Endothelial cell of umbilical vein (primary cell): ENCODE measurements at regions not wholly inside any gene's neighbourhood (a gene's known extent, or its start where the extent isn't known, plus 50 kb on each side); places are given as distances from the start of the nearest gene placed in this dataset.

ENCODE experiments used
- BruUV-seq: library from RNA; stranded (reverse); fragments of 400-500 nt; replicated peaks from 2 replicates; lab custom pipeline; 2021; lab: Mats Ljungman, UMichigan
- CTCF ChIA-PET: fragments of 300-600, 350-600 bp; sonication (Branson Sonifier 250); formaldehyde crosslinking; loops from one replicate; lab custom pipeline; 2021; ENCODE audit warnings: antibody characterized with exemption, inconsistent platforms; lab: Charles Lee
- POLR2A ChIA-PET: fragments of 300-600, 350-600 bp; sonication (Branson Sonifier 250); formaldehyde crosslinking; loops from one replicate; lab custom pipeline; 2021; ENCODE audit warnings: antibody characterized with exemption, inconsistent platforms; lab: Charles Lee
- DNase-seq: peaks from one replicate; pipeline ENCODE4 v3.0.0-alpha.2; 2011; ENCODE audit warnings: low read depth, low spot score
- FAIRE-seq: peaks from 2 replicates; lab custom pipeline; 2011; peaks lifted over from hg19 to GRCh38; lab: Jason Lieb, UNC
- H2AFZ ChIP-seq: 2 replicates; pipeline ENCODE4 v1.6.0; 2012; ENCODE audit warnings: low read depth, low read length, control low read depth, inconsistent platforms
- H3K27ac ChIP-seq: 2 replicates; pipeline ENCODE4 v1.5.1; 2011; ENCODE audit warnings: low read depth, mild to moderate bottlenecking, control low read depth, low read length, moderate library complexity; ENCODE audit not compliant: insufficient read depth
- H3K27me3 ChIP-seq, 2 experiments: 2 replicates each; pipeline versions ENCODE4 v1.6.0 to v1.6.1; 2011; ENCODE audit warnings: low read length in 2 of 2, mixed read lengths in 1 of 2; ENCODE audit not compliant: control insufficient read depth in 2 of 2, insufficient read depth in 2 of 2
- H3K36me3 ChIP-seq, 2 experiments: 2 replicates in 1 of 2; 3 replicates in 1 of 2; pipeline ENCODE4 v1.5.1; 2011; ENCODE audit warnings: low read length in 2 of 2, mild to moderate bottlenecking in 1 of 2, moderate library complexity in 1 of 2; ENCODE audit not compliant: control insufficient read depth in 2 of 2, insufficient read depth in 2 of 2; ENCODE audit errors: extremely low read depth in 1 of 2
- H3K4me1 ChIP-seq: 3 replicates; pipeline ENCODE4 v1.5.1; 2011; ENCODE audit warnings: mild to moderate bottlenecking, low read length; ENCODE audit not compliant: control insufficient read depth, insufficient read depth; ENCODE audit errors: extremely low read depth
- H3K4me2 ChIP-seq: 2 replicates; pipeline ENCODE4 v1.6.1; 2011; ENCODE audit warnings: low read length, control low read depth, mixed read lengths; ENCODE audit not compliant: insufficient read depth
- H3K4me3 ChIP-seq, 3 experiments: fragments of 200-600 bp in 1 of 3; sonication (generic), shearing (Covaris generic) in 1 of 3; replicated peaks in 1 of 3; 2 replicates each; pipeline ENCODE4 v1.5.1; 2011 to 2016; ENCODE audit warnings: control low read depth in 3 of 3, low read length in 3 of 3, mild to moderate bottlenecking in 2 of 3, inconsistent platforms in 1 of 3, low read depth in 1 of 3, moderate library complexity in 1 of 3; ENCODE audit not compliant: insufficient read depth in 1 of 3
- H3K79me2 ChIP-seq: 2 replicates; pipeline ENCODE4 v1.6.0; 2012; ENCODE audit warnings: low read length, inconsistent platforms; ENCODE audit not compliant: control insufficient read depth, insufficient read depth
- H3K9ac ChIP-seq: replicated peaks from 2 replicates; pipeline ENCODE3; 2011; ENCODE audit warnings: low read length, control low read depth; ENCODE audit not compliant: insufficient read depth; ENCODE audit errors: extremely low read depth
- H3K9me1 ChIP-seq: replicated peaks from 3 replicates; pipeline ENCODE4 v1.6.0; 2011; ENCODE audit warnings: mild to moderate bottlenecking, low read length; ENCODE audit not compliant: control insufficient read depth, insufficient read depth; ENCODE audit errors: extremely low read depth
- H3K9me3 ChIP-seq: replicated peaks from 2 replicates; pipeline ENCODE4 v1.5.1; 2012; ENCODE audit warnings: low read length, inconsistent platforms; ENCODE audit not compliant: control insufficient read depth, insufficient read depth
- H4K20me1 ChIP-seq: replicated peaks from 2 replicates; pipeline ENCODE3; 2011; ENCODE audit warnings: mild to moderate bottlenecking, low read length; ENCODE audit not compliant: control insufficient read depth, insufficient read depth; ENCODE audit errors: extremely low read depth
- CTCF ChIP-seq, 2 donors: IDR thresholded peaks; 1 replicate in 1 of 2; 2 replicates in 1 of 2; pipeline ENCODE4 v1.5.1; 2011; ENCODE audit warnings: low read length in 2 of 2, mild to moderate bottlenecking in 2 of 2, moderate library complexity in 2 of 2, control low read depth in 1 of 2, inconsistent platforms in 1 of 2, low read depth in 1 of 2; ENCODE audit not compliant: insufficient read depth in 1 of 2; ENCODE audit errors: extremely low read depth in 1 of 2
- EZH2 ChIP-seq: IDR thresholded peaks from 2 replicates; pipeline ENCODE4 v1.6.1; 2012; ENCODE audit warnings: borderline replicate concordance, low read depth, mild to moderate bottlenecking, moderate library complexity, low read length, inconsistent platforms; ENCODE audit not compliant: severe bottlenecking
- FOS ChIP-seq: IDR thresholded peaks from 2 replicates; pipeline ENCODE4 v1.6.1; 2011; ENCODE audit warnings: mild to moderate bottlenecking, low read length, moderate library complexity, borderline replicate concordance; ENCODE audit not compliant: insufficient read depth
- GATA2 ChIP-seq: IDR thresholded peaks from 2 replicates; pipeline ENCODE4 v1.7.0; 2011; ENCODE audit warnings: low read depth, mild to moderate bottlenecking, moderate library complexity, mixed read lengths, low read length; ENCODE audit not compliant: insufficient read length, insufficient read depth
- JUN ChIP-seq: IDR thresholded peaks from 2 replicates; pipeline ENCODE4 v1.6.1; 2011; ENCODE audit warnings: borderline replicate concordance, low read depth; ENCODE audit not compliant: insufficient read length, insufficient read depth
- MYC ChIP-seq: IDR thresholded peaks from one replicate; pipeline ENCODE4 v1.6.1; 2011; ENCODE audit warnings: mild to moderate bottlenecking, low read depth, low read length
- POLR2A ChIP-seq: IDR thresholded peaks from 2 replicates; pipeline ENCODE4 v1.6.1; 2012; ENCODE audit warnings: low read depth, mild to moderate bottlenecking, control low read depth, low read length
- POLR2AphosphoS5 ChIP-seq: IDR thresholded peaks from 2 replicates; pipeline ENCODE4 v1.6.1; 2012; ENCODE audit warnings: low read depth, mild to moderate bottlenecking, control low read depth, low read length, moderate library complexity; ENCODE audit not compliant: insufficient read depth
- dilution Hi-C: fragments of 300-500 bp; cut with MboI; formaldehyde crosslinking; loops from one replicate; pipeline ENCODE4 v1.15.0; 2019; ENCODE audit warnings: low sequenced_read_pairs; ENCODE audit not compliant: extremely low pct_ligation_motif_present
- intact Hi-C: fragments of 100-400 bp; cut with micrococcal nuclease; formaldehyde crosslinking; loops from one replicate; pipeline ENCODE4 v1.10.0; 2022
- TF ChIP-seq, protein P1 (sequence below): IDR thresholded peaks from 2 replicates; pipeline ENCODE4 v1.6.1; 2011; ENCODE audit not compliant: insufficient read depth, insufficient read length

DNA sequence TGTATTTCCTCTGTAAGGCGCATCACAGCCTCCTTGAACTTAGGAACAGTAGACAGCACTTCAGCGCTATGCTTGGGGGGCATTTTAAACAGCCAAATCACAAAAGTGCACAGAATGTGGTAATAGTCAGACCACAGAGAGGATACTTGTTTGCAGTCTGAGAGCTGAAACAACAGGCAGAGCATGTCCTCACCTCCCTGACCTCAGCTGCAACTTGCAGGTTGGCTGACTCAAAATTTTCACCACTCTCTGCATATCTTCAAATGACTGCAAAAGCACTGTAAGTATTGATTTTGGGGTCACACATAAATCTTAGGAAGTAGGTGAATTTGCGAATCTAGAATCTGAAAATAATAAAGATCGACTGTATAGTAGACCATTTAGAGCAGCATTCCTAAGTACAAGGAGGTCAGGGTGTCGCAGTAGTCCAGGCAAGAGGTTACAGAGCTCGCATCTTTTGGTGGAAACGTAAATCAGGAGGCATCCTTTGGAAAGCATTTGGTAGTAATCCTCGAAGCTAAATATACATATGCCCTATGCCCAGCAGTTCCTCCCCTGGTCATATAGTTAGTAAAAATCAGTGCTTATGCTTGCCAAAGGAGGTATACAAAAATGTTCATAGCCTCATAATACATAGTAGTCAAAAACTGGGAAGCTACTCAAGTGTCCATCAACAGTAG is 108.2 kb upstream of the MYCN start:
- dilution Hi-C loops (no loop called here), intact Hi-C loops (no loop called here)
- H2AFZ ChIP-seq: no peak overlapping the region
- no peaks in the 10 kb centered on the region for H3K79me2 ChIP-seq
- no peak overlapping the region for H3K4me2 ChIP-seq
- H3K4me1 ChIP-seq: no peaks in the 10 kb centered on the region
- H3K27ac ChIP-seq: no peak overlapping the region
- H3K4me3 ChIP-seq: no peak overlapping the region
- ChIA-PET CTCF (no interaction called here), POLR2A (no interaction called here)
- BruUV-seq: no TSS peak
- no peak for DNase-seq
- no peak overlapping the region for H3K9ac ChIP-seq
- FAIRE-seq: no peak
- no peak for TF ChIP-seq EZH2
- TF ChIP-seq JUN: no peak
- TF ChIP-seq, protein P1, sequence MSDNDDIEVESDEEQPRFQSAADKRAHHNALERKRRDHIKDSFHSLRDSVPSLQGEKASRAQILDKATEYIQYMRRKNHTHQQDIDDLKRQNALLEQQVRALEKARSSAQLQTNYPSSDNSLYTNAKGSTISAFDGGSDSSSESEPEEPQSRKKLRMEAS: no peak
- TF ChIP-seq CTCF (IDR thresholded peaks at IDR 0.05; ENCODE audit: extremely low read depth in 1 of 2, insufficient read depth in 1 of 2, low read depth in 1 of 2, low read length in 2 of 2): no peak
- TF ChIP-seq FOS: no peak
- no peak for TF ChIP-seq MYC
- no peak for TF ChIP-seq POLR2A
- no peak for TF ChIP-seq GATA2
- no peak for TF ChIP-seq POLR2AphosphoS5
- H3K36me3 ChIP-seq: no peaks in the 10 kb centered on the region
- no peaks in the 10 kb centered on the region for H3K27me3 ChIP-seq
- H3K9me3 ChIP-seq: no peaks in the 10 kb centered on the region
- H3K9me1 ChIP-seq: no peaks in the 10 kb centered on the region
- H4K20me1 ChIP-seq: no peaks in the 10 kb centered on the region
